ENCODE measurements at regions not wholly inside any gene's neighbourhood (a gene's known extent, or its start where the extent isn't known, plus 50 kb on each side); places are given as distances from the start of the nearest gene placed in this dataset.
"Not testable (repeated sequence)": the region's sequence is repeated elsewhere in the genome, so short reads cannot be mapped to it uniquely, and the experiment has no call there.

DNA sequence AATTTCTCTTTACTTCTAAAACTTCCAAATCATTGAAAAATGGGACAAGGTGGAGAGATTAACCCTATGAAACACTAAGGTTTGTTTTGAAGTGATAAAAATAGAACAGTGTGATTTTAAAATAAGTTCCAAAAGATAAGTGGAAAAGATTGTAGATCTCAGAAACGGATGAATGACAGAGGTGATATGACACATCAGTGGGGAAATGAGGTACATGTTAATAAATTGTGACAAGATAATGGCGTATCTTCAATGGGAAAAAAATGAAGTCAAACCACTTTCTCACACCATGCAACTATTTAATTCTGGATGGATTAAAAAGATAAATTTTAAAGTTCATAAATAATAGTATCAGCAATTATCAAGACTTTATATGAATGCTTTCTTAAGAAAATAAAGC lies 159.7 kb upstream of the VWC2 start:
- no peak for DNase-seq (ENCODE audit: low spot score)

DNA sequence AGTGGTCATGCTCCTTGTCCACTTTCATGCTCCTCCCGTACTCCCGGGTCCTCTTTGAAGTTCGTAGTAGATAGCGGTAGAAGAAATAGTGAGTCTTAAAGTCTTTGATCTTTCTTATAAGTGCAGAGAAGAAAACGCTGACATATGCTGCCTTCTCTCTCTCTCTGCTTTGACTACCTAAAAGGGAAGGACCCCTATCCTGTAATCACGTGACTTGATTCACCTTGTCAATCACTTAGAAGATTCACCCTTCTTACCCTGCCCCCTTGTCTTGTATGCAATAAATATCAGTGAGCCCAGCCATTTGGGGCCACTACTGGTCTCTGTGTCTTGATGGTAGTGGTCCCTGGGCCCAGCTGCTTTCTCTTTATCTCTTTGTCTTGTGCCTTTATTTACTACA lies 158.5 kb upstream of the VWC2 start:
- DNase-seq (ENCODE audit: low spot score), result not testable (repeated sequence)

DNA sequence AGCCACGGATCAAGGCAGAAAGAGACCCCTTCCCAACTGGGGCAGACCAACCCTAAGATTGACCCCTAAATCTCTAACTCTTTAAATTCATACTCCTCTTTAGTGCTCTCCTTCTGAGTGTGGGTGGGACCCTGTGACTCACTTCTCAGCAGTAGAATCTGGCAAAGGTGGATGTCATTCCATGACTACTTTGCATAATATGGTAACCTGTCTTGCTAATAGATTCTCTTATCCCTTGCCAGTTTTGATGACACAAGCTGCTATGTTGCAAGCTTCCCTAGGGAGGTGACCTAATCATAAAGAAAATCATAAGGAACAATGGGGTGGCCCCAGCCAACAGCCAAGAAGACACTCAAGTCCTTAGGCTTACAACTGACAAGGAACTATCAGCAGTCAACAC lies 155.4 kb upstream of the VWC2 start:
- no peak for DNase-seq (ENCODE audit: low spot score)

- no peak for DNase-seq (ENCODE audit: low spot score)
Observed at GRCh38 chr7:49623943-49624342, 149.5 kb upstream of the VWC2 start.

- no peak for DNase-seq (ENCODE audit: low spot score)
Observed at GRCh38 chr7:49624611-49625010, 148.8 kb upstream of the VWC2 start.

GRCh38 chr7:49630513-49630912 lies 142.9 kb upstream of the VWC2 start:
- DNase-seq (ENCODE audit: low spot score), result no peak

- DNase-seq (ENCODE audit: low spot score), result no peak
Observed at GRCh38 chr7:49631071-49631815, 142.2 kb upstream of the VWC2 start.

DNA sequence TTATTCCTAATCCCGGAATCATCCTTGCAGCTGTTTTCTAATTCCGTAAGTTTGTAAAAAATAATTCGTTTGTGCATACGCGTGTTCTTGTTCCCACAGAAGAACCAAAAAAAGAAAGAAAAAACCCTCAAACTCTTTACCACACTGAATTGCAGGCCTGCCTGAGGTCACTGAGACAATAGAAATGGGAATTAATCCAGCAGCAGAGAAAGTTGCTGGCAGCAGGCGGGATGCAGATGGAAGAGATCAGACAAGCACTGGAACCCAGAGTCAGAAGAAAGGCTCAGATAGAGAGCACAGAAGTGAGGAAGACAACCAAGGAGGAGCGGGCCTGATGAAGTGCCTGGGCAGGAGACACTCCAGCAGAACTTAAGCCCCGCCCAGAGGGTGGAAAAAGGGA lies 141.5 kb upstream of the VWC2 start:
- DNase-seq (ENCODE audit: low spot score), result no peak

DNA sequence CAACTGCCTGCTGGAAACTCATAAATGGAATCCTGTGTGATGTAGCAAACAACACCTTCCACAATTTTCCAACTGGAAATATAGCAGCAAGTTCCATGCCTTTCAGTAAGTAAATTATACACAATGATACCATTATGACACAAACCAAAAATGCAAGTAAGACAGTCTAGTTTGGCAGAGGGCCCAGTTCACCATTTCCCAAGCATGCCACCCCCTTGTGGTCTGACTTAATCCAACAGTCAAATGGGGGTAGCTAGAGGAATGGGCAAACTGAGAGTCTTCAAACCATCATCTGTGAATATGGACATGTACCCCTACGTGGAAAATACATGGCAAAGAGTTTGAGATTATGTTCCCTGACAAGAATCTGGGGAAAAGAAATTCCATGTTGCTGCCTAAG lies 137.6 kb upstream of the VWC2 start:
- DNase-seq (ENCODE audit: low spot score), result no peak

GRCh38 chr7:49636400-49636799 lies 137.0 kb upstream of the VWC2 start:
- DNase-seq (ENCODE audit: low spot score), result no peak

GRCh38 chr7:49638166-49638565 lies 135.3 kb upstream of the VWC2 start:
- no peak for DNase-seq (ENCODE audit: low spot score)

DNA sequence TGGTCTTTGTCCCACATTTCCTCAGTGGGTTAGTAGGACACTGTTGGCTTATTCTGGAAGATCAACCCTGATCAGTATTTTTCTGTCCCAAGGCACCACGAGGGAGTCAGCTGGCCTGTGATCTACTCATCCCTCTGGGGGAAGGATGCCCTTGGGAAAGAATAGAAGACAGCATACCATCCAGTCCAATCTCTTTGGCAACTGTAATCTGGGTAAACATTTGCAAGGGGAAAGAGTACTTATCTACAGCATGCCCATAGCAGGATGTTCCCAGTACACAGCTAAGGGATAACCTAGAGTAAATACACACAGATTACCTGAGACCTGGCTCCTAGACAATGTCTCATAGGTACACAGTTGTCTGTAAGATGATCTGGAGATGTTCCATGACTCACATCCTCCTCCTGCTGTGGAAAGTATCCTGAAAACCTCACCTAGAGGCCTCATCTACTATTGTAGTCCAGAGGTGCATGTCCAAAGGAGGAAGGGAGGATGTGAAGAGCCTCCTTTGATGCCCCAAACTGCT lies 134.3 kb upstream of the VWC2 start:
- DNase-seq (ENCODE audit: low spot score), result no peak

- DNase-seq (ENCODE audit: low spot score), result no peak
Observed at GRCh38 chr7:49639808-49640207, 133.6 kb upstream of the VWC2 start.

GRCh38 chr7:49643321-49643720 lies 130.1 kb upstream of the VWC2 start:
- DNase-seq (ENCODE audit: low spot score), result no peak

DNA sequence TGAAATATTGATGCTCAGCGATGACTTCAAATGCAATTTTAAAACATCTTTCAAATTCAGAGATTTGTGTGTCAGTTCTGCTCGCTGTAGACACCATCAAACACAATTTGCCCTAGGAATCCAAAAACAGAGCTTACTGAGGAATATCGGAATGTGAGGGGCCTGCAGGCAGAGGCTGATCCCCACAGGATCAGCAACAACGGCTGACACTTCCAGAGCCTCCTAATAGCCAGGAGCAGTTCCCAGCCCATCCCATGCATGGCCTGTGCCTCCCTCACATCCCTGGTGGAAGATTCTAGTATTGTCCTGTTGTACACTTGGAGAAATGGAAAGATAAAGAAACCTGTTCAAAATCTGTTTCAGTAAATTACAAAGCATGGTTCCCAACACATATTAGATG lies 129.7 kb upstream of the VWC2 start:
- DNase-seq (ENCODE audit: low spot score), result no peak

DNA sequence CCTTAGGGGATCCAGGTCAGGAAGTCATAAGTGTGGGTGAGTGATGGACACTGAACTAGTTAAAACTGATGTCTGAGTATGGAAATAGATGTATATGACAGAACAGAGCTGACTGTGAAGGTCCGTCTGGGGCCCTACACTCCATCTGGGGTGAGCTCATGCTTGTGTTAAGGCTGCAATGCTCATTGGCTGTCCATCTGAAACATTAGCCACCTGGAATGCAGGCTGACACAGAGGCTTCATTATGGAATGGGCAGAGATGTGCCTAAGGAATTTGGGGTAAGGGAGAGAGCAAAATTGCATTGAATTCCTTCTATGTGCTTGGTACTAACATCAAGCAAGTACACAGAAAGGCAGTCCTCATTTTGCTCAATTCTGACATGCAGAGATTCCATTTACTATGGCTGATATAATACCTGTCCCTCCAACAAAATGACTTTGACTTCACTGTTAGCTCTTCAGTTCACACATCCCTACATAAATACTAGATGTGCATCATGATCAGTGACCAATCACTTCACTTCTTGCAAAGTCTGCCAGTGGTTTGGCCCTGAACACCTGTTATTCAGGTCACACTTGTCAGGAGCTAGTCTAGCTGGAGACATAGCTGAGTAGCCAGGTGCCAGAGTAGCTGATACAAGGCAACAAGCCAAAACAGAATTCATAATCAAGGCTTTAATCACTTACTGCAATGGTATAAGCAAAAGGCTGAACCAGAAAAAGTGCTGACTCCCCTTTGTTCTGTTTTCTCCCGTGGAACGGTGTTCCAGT lies 128.9 kb upstream of the VWC2 start:
- no peak for DNase-seq (ENCODE audit: low spot score)

DNA sequence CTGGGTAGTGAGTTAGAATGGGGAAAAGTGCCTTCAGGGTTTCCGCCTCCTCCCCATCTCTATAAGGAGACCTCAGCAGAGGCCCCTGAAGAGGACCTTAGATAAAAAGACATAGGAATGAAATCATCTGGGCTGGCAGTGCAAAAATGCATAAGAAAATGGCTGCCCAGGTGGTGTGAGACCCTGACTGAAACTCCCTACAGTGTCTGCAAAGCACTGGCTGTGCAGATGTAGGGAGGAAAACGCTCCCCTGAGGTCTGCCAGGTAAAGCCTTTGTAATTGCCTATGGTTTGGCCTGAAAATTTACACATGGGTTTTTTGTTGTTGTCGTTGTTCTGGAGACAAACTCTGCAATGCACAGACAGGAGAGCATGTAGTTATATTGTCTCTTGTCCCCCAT lies 128.1 kb upstream of the VWC2 start:
- DNase-seq (ENCODE audit: low spot score), result no peak

- DNase-seq (ENCODE audit: low spot score), result no peak
Observed at GRCh38 chr7:49660170-49660783, 113.2 kb upstream of the VWC2 start.

DNA sequence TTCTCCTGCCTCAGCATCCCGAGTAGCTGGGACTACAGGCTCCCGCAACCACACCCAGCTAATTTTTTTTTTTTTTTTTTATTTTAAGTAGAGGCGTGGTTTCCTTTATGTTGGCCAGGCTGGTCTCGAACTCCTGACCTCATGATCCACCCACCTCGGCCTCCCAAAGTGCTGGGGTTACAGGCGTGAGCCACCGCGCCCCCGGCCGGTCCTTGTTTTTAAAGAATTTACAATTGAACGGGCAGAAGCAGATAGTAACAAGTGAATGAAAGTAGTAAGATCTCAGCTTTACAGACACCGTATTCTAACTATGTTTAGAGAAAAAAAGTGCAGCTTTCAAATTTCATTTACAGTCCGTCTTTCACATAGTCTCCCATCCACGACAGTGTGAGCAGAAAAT lies 112.5 kb upstream of the VWC2 start:
- DNase-seq (ENCODE audit: low spot score), result no peak

DNA sequence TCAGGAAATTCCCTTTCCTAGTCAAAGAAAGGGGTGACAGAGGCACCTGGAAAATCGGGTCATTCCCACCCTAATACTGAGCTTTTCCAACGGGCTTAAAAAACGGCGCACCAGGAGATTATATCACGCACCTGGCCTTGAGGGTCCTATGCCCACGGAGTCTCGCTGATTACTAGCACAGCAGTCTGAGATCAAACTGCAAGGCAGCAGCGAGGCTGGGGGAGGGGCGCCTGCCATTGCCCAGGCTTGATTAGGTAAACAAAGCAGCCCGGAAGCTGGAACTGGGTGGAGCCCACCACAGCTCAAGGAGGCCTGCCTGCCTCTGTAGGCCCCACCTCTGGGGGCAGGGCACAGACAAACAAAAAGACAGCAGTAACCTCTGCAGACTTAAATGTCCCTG lies 107.5 kb upstream of the VWC2 start:
- DNase-seq (ENCODE audit: low spot score), result not testable (repeated sequence)

GRCh38 chr7:49666764-49667163 lies 106.7 kb upstream of the VWC2 start:
- no peak for DNase-seq (ENCODE audit: low spot score)

DNA sequence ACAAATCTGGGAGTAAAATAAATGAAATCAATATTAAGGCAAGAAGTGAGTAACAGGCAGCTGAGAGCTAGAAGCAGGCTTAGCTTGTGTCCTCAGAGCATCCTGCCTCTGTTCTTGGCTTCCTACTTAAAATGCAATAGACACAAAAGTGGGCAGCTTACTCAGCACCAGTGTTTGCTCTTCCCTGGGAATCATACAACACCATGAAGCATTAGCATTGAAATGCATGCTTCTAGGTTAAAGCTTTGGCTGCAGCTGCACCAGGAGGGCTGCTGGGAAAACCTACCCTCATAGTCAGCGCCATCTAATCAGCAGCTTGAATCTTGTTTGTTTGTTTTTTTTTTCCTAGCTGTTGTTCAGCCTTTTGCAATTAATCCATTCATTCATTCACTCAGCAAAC lies 104.2 kb upstream of the VWC2 start:
- no peak for DNase-seq (ENCODE audit: low spot score)

- DNase-seq (ENCODE audit: low spot score), result no peak
Observed at GRCh38 chr7:49669692-49670260, 103.7 kb upstream of the VWC2 start.

All from hematopoietic multipotent progenitor cell treated with erythropoietin and hydrocortisone succinate and interleukin-3 and kit ligand, for 15 days (in vitro differentiated cells).